Gastroesophageal sphincter (tissue), 4 donors: ENCODE measurements at regions not wholly inside any gene's neighbourhood (a gene's known extent, or its start where the extent isn't known, plus 50 kb on each side); places are given as distances from the start of the nearest gene placed in this dataset.

Experiments used
- ATAC-seq: fragments of 150-250 bp; one replicate; pipeline ENCODE4 v1.9.1; 2016; ENCODE audit warnings: mild to moderate bottlenecking, moderate library complexity
- H3K27ac ChIP-seq, 4 donors: fragments of 200-600 bp; sonication (generic) in 3 of 4; 1 replicate in 3 of 4; 2 replicates in 1 of 4; pipeline ENCODE4 v1.5.1; 2016 to 2019
- H3K27me3 ChIP-seq: fragments of 200-600 bp; sonication (generic); one replicate; pipeline ENCODE4 v1.5.1; 2019
- H3K36me3 ChIP-seq, 2 donors: fragments of 200-600 bp; sonication (generic); one replicate each; pipeline ENCODE4 v1.5.1; 2019; ENCODE audit warnings: control low read depth in 1 of 2
- H3K4me1 ChIP-seq, 3 donors: fragments of 200-600 bp; sonication (generic); 1 replicate in 2 of 3; 2 replicates in 1 of 3; pipeline ENCODE4 v1.5.1; 2016 to 2019; ENCODE audit warnings: control low read depth in 2 of 3
- H3K4me3 ChIP-seq, 2 donors: fragments of 200-600 bp; sonication (generic); one replicate each; pipeline ENCODE4 v1.5.1; 2019; ENCODE audit warnings: mild to moderate bottlenecking in 1 of 2, moderate library complexity in 1 of 2
- H3K9me3 ChIP-seq, 3 donors: fragments of 200-600 bp; sonication (generic); one replicate each; pipeline ENCODE4 v1.5.1; 2017 to 2019; ENCODE audit warnings: control low read depth in 2 of 3
- EP300 ChIP-seq: sonication (generic); formaldehyde crosslinking; IDR thresholded peaks from one replicate; pipeline ENCODE4 v1.6.1; 2017; ENCODE audit warnings: antibody characterized with exemption, mild to moderate bottlenecking
- POLR2A ChIP-seq, 2 donors: fragments of 450-650 bp; IDR thresholded peaks; one replicate each; pipeline ENCODE4 v1.6.1; 2017; ENCODE audit warnings: antibody characterized with exemption in 2 of 2, mild to moderate bottlenecking in 2 of 2, moderate library complexity in 1 of 2
- POLR2AphosphoS5 ChIP-seq: sonication (generic); formaldehyde crosslinking; IDR thresholded peaks from one replicate; pipeline ENCODE4 v1.6.1; 2017; ENCODE audit warnings: antibody characterized with exemption
- WGBS, 2 donors: methylation state at CpG; one replicate each; pipeline ENCODE4 v1.1.5; 2018; ENCODE audit warnings: low coverage in 1 of 2; 5-methylcytosine and 5-hydroxymethylcytosine counted together
- TF ChIP-seq, protein P1 (sequence below), 4 experiments: fragments of 200-600 bp in 2 of 4; fragments of 450-650 bp in 2 of 4; sonication (generic) in 1 of 4; IDR thresholded peaks; one replicate each; pipeline ENCODE4 v1.5.1; 2017 to 2019; ENCODE audit warnings: antibody characterized with exemption in 4 of 4, mild to moderate bottlenecking in 2 of 4, moderate library complexity in 2 of 4

DNA sequence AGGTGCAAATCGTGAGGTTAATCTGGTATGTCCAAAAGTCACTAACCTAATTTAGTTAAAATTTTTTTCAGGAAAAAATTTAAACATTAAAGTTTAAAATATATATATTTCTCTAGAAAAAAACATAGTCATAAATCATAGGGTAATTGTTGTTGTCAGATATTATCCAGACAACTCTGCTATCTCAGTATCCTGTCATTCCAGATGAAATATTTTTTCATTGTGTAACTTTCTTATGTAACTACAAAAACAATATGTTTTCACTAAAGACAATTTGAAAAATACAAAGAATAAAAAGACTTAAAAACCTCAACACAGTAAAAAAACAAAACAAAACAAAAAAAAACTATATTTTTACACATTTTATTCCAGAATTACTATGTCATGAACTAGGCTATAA is 57.6 kb downstream of the TENT5A start:
- TF ChIP-seq, protein P1, sequence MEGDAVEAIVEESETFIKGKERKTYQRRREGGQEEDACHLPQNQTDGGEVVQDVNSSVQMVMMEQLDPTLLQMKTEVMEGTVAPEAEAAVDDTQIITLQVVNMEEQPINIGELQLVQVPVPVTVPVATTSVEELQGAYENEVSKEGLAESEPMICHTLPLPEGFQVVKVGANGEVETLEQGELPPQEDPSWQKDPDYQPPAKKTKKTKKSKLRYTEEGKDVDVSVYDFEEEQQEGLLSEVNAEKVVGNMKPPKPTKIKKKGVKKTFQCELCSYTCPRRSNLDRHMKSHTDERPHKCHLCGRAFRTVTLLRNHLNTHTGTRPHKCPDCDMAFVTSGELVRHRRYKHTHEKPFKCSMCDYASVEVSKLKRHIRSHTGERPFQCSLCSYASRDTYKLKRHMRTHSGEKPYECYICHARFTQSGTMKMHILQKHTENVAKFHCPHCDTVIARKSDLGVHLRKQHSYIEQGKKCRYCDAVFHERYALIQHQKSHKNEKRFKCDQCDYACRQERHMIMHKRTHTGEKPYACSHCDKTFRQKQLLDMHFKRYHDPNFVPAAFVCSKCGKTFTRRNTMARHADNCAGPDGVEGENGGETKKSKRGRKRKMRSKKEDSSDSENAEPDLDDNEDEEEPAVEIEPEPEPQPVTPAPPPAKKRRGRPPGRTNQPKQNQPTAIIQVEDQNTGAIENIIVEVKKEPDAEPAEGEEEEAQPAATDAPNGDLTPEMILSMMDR (IDR thresholded peaks at IDR 0.05), result no peak
- no peak for TF ChIP-seq POLR2A (IDR thresholded peaks at IDR 0.05)
- TF ChIP-seq POLR2AphosphoS5, result no peak
- TF ChIP-seq EP300, result no peak
- ATAC-seq, result no peak

DNA sequence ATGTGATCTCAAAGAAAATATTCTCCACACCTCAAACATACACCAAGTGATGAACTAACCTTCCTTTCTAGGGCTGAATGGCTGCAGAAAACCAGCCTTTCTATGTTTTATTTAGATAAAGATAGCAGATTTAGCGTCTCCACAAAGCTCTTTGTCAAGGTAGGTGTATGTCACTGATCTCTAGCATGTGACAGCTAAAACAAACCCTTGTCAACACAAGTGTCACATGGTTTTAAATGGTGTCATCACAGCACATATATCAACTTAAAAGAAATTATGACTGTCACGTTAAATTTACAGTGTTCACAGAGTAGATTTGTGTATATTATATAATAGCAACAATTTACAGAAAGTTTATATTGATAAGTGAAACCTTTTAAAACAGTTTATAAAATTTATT is 58.3 kb downstream of the TENT5A start:
- TF ChIP-seq, protein P1 (IDR thresholded peaks at IDR 0.05), result no peak
- Histone ChIP-seq H3K4me3 (no peak overlapping the region), H3K4me1 (peaks cover 0 to 20% (median 2%) of the 10 kb centered on the region in 3 donors), H3K9me3 (no peaks in the 10 kb centered on the region), H3K27me3 (no peaks in the 10 kb centered on the region), H3K36me3 (no peaks in the 10 kb centered on the region), H3K27ac (no peak overlapping the region)
- ATAC-seq, result no peak
- 57 to 77% methylated on average over 2 of the region's 2 CpGs for WGBS, 2 donors

More for the DNA sequence above, 57.6 kb downstream of the TENT5A start:
- Histone ChIP-seq H3K36me3 (no peaks in the 10 kb centered on the region), H3K27me3 (no peaks in the 10 kb centered on the region), H3K9me3 (no peaks in the 10 kb centered on the region), H3K4me3 (no peak overlapping the region), H3K27ac (no peak overlapping the region), H3K4me1 (peaks cover 0 to 20% (median 2%) of the 10 kb centered on the region in 3 donors)
- WGBS, 2 donors, result 91 to 93% methylated on average over 1 of the region's 1 CpG

DNA sequence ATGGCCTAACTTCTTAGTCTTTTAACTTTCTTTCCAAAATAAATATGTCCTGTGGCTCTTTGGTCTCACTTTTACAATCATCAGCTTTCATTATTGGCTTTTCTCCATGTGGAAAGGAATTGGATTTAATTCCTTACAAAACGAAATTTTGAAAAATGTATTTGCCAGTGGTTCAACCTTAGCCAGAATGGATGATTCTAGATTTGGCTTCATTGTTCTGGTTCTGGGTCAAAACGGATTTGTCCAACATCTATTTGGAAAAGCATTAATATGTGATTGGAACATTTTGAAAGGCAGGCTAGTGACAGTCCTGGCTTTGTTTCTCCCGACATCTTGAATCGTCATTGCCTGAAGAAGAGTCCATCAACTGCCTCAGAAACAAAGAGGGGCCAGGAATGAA is 59.2 kb downstream of the TENT5A start:
- no peaks in the 10 kb centered on the region for H3K27me3 ChIP-seq
- peaks cover 0 to 20% (median 2%) of the 10 kb centered on the region in 3 donors for H3K4me1 ChIP-seq
- no peaks in the 10 kb centered on the region for H3K9me3 ChIP-seq
- H3K27ac ChIP-seq, result no peak overlapping the region
- no peak overlapping the region for H3K4me3 ChIP-seq
- TF ChIP-seq, protein P1 (IDR thresholded peaks at IDR 0.05), result no peak
- no peak for TF ChIP-seq POLR2A (IDR thresholded peaks at IDR 0.05)
- no peak for TF ChIP-seq POLR2AphosphoS5
- no peak for TF ChIP-seq EP300
- 42 to 69% methylated on average over 4 of the region's 4 CpGs for WGBS, 2 donors
- no peak for ATAC-seq
- no peaks in the 10 kb centered on the region for H3K36me3 ChIP-seq

DNA sequence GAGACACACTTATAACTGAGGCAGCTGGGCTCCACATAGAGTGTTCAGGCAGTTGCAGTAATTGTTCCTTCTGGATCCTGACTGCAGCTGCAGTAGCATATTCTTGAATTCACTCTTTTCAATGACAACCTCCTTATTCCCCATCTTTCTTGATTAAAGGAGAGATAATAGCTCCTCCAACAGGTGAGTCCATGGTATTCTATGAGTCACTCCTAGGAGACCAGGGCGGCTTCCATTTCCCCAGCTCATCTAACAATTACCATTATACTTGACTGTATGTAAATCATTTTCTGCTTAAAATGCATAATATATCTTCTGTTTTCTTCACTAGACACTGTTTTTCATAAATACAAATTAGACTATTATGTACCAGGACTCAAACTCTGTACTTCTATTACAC is 62.4 kb downstream of the TENT5A start:
- Histone ChIP-seq H3K27me3 (no peaks in the 10 kb centered on the region), H3K36me3 (no peaks in the 10 kb centered on the region), H3K4me1 (no peaks in the 10 kb centered on the region), H3K9me3 (no peaks in the 10 kb centered on the region), H3K4me3 (no peak overlapping the region), H3K27ac (no peak overlapping the region)
- TF ChIP-seq POLR2A (IDR thresholded peaks at IDR 0.05), result no peak
- no peak for TF ChIP-seq POLR2AphosphoS5
- TF ChIP-seq EP300, result no peak
- TF ChIP-seq, protein P1 (IDR thresholded peaks at IDR 0.05), result no peak
- 100% methylated on average over 1 of the region's 1 CpG; no CpG with 5 or more reads in 1 of the 2 donors for WGBS, 2 donors
- ATAC-seq, result no peak

DNA sequence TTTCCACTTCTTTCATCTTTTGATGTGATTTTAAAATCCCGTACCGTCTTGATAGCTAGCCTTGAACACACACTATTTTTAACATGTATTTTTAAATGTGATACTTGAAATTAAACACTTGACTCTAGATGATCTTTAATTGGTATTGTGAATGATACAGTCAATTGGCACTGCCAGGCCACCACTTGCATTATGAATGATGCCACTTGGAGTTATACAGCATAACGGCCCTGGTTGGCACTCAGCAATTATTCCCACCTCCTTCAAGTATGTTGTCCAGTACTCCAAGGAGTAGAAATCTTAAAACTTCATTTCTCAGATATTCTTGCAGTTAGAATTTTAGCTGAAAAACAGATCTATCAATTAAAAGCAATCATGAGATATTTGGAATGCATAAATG is 62.9 kb downstream of the TENT5A start:
- no peak for ATAC-seq
- no peak overlapping the region for H3K4me3 ChIP-seq
- no peaks in the 10 kb centered on the region for H3K27me3 ChIP-seq
- H3K9me3 ChIP-seq, result no peaks in the 10 kb centered on the region
- no peak for TF ChIP-seq EP300
- TF ChIP-seq, protein P1 (IDR thresholded peaks at IDR 0.05), result no peak
- TF ChIP-seq POLR2AphosphoS5, result no peak
- TF ChIP-seq POLR2A (IDR thresholded peaks at IDR 0.05), result no peak
- no peaks in the 10 kb centered on the region for H3K4me1 ChIP-seq
- no peak overlapping the region for H3K27ac ChIP-seq
- WGBS, 2 donors, result 70 to 97% methylated on average over 3 of the region's 3 CpGs
- H3K36me3 ChIP-seq, result no peaks in the 10 kb centered on the region
